ENCODE measurements at regions not wholly inside any gene's neighbourhood (a gene's known extent, or its start where the extent isn't known, plus 50 kb on each side); places are given as distances from the start of the nearest gene placed in this dataset.

DNA sequence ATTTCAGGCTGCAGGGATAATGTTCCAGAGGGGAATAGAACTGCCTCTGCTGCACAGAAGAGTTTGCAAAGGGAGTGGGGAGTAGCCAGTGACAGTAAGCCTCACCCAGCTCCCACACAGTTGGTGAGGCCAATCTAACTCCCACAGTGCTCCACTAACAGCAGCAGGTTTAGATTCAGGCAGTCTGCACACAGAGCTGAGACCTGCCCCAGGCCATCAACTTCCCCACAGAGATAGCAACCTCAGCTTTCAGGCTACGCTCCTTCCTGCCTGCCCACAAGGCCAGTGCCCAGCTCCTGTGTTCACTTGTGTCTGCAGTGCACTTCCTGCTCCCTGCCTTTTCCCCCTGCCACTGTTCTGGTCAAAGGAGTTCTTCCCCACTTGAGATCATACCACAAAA, 107.5 kb downstream of the TBC1D30 start:
- no peaks in the 10 kb centered on the region for H3K36me3 ChIP-seq (replicated peaks in 1 of 2; ENCODE audit: control insufficient read depth in 1 of 2, insufficient read depth in 2 of 2, low read length in 2 of 2)
- no peak overlapping the region for H2AFZ ChIP-seq (ENCODE audit: low read length)
- no TSS peak for BruUV-seq (replicated peaks)
- intact Hi-C loops (cut with micrococcal nuclease; ENCODE audit: unreplicated experiment), result no loop called here
- ATAC-seq (no peak), DNase-seq (ENCODE audit: low spot score) (no peak), FAIRE-seq (no peak)
- TF ChIP-seq SSRP1 (CRISPR knock-in tag; IDR thresholded peaks at IDR 0.05) (no peak), CAMTA2 (CRISPR knock-in tag; IDR thresholded peaks at IDR 0.05; ENCODE audit: borderline replicate concordance) (no peak), ZNF724P (CRISPR knock-in tag; IDR thresholded peaks at IDR 0.05; ENCODE audit: borderline replicate concordance) (no peak), XBP1 (CRISPR knock-in tag; IDR thresholded peaks at IDR 0.05) (no peak), ATRX (CRISPR knock-in tag; IDR thresholded peaks at IDR 0.05; ENCODE audit: borderline replicate concordance) (no peak), RFXAP (CRISPR knock-in tag; IDR thresholded peaks at IDR 0.05; ENCODE audit: borderline replicate concordance) (no peak), ZNF10 (CRISPR knock-in tag; IDR thresholded peaks at IDR 0.05; ENCODE audit: borderline replicate concordance, low read depth) (no peak), ZC3H13 (CRISPR knock-in tag; IDR thresholded peaks at IDR 0.05) (no peak), YEATS4 (CRISPR knock-in tag; IDR thresholded peaks at IDR 0.05; ENCODE audit: borderline replicate concordance) (no peak)
- TF ChIP-seq, protein P1, sequence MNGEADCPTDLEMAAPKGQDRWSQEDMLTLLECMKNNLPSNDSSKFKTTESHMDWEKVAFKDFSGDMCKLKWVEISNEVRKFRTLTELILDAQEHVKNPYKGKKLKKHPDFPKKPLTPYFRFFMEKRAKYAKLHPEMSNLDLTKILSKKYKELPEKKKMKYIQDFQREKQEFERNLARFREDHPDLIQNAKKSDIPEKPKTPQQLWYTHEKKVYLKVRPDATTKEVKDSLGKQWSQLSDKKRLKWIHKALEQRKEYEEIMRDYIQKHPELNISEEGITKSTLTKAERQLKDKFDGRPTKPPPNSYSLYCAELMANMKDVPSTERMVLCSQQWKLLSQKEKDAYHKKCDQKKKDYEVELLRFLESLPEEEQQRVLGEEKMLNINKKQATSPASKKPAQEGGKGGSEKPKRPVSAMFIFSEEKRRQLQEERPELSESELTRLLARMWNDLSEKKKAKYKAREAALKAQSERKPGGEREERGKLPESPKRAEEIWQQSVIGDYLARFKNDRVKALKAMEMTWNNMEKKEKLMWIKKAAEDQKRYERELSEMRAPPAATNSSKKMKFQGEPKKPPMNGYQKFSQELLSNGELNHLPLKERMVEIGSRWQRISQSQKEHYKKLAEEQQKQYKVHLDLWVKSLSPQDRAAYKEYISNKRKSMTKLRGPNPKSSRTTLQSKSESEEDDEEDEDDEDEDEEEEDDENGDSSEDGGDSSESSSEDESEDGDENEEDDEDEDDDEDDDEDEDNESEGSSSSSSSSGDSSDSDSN (CRISPR knock-in tag; IDR thresholded peaks at IDR 0.05), result no peak
- TF ChIP-seq, protein P2, sequence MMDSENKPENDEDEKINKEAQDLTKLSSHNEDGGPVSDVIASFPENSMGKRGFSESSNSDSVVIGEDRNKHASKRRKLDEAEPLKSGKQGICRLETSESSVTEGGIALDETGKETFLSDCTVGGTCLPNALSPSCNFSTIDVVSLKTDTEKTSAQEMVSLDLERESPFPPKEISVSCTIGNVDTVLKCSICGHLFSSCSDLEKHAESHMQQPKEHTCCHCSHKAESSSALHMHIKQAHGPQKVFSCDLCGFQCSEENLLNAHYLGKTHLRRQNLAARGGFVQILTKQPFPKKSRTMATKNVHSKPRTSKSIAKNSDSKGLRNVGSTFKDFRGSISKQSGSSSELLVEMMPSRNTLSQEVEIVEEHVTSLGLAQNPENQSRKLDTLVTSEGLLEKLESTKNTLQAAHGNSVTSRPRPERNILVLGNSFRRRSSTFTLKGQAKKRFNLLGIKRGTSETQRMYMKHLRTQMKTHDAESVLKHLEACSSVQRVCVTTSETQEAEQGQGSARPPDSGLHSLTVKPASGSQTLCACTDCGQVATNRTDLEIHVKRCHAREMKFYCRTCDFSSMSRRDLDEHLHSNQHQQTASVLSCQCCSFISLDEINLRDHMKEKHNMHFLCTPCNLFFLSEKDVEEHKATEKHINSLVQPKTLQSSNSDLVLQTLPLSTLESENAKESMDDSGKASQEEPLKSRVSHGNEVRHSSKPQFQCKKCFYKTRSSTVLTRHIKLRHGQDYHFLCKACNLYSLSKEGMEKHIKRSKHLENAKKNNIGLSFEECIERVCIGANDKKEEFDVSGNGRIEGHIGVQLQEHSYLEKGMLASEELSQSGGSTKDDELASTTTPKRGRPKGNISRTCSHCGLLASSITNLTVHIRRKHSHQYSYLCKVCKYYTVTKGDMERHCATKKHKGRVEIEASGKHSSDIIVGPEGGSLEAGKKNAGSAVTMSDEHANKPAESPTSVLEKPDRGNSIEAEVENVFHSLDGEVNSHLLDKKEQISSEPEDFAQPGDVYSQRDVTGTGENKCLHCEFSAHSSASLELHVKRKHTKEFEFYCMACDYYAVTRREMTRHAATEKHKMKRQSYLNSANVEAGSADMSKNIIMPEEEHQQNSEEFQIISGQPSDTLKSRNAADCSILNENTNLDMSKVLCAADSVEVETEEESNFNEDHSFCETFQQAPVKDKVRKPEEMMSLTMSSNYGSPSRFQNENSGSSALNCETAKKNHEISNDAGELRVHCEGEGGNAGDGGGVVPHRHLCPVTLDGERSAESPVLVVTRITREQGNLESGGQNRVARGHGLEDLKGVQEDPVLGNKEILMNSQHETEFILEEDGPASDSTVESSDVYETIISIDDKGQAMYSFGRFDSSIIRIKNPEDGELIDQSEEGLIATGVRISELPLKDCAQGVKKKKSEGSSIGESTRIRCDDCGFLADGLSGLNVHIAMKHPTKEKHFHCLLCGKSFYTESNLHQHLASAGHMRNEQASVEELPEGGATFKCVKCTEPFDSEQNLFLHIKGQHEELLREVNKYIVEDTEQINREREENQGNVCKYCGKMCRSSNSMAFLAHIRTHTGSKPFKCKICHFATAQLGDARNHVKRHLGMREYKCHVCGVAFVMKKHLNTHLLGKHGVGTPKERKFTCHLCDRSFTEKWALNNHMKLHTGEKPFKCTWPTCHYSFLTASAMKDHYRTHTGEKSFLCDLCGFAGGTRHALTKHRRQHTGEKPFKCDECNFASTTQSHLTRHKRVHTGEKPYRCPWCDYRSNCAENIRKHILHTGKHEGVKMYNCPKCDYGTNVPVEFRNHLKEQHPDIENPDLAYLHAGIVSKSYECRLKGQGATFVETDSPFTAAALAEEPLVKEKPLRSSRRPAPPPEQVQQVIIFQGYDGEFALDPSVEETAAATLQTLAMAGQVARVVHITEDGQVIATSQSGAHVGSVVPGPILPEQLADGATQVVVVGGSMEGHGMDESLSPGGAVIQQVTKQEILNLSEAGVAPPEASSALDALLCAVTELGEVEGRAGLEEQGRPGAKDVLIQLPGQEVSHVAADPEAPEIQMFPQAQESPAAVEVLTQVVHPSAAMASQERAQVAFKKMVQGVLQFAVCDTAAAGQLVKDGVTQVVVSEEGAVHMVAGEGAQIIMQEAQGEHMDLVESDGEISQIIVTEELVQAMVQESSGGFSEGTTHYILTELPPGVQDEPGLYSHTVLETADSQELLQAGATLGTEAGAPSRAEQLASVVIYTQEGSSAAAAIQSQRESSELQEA (CRISPR knock-in tag; IDR thresholded peaks at IDR 0.05; ENCODE audit: not compliant biosample characterization), result no peak
- POLR2A ChIA-PET, result no interaction called here
- H3K27me3 ChIP-seq (ENCODE audit: control insufficient read depth in 1 of 2, insufficient read depth in 2 of 2, low read length in 2 of 2), result no peaks in the 10 kb centered on the region
- H3K79me2 ChIP-seq (ENCODE audit: insufficient read depth, low read length), result no peaks in the 10 kb centered on the region
- no peak overlapping the region for H3K9ac ChIP-seq (ENCODE audit: insufficient read depth, low read depth, low read length)
- no peak overlapping the region for H3K4me2 ChIP-seq (ENCODE audit: low read depth, low read length)
- no peak overlapping the region for H3K4me3 ChIP-seq (replicated peaks in 1 of 3; ENCODE audit: insufficient read depth in 1 of 3, low read depth in 2 of 3, low read length in 3 of 3)
- in situ Hi-C loops (cut with HindIII; ENCODE audit: extremely low pct_ligation_motif_present, low pct_unique_long_range_greater_than_20kb), result no loop called here
- CTCF ChIA-PET (ENCODE audit: low intra/inter-chr PET ratio, low total read pairs), result no interaction called here
- no peaks in the 10 kb centered on the region for H3K9me3 ChIP-seq (ENCODE audit: low read length)
- WGBS (ENCODE audit: low lambda C conversion rate), result 38% methylated on average over 1 of the region's 1 CpG
- no peak overlapping the region for H3K27ac ChIP-seq (ENCODE audit: extremely low read length, insufficient read depth, low read length)
- no peaks in the 10 kb centered on the region for H3K4me1 ChIP-seq (ENCODE audit: insufficient read depth, low read length)
- no peaks in the 10 kb centered on the region for H4K20me1 ChIP-seq (ENCODE audit: insufficient read depth, low read length)
